GM12865 (cell line): ENCODE measurements at regions not wholly inside any gene's neighbourhood (a gene's known extent, or its start where the extent isn't known, plus 50 kb on each side); places are given as distances from the start of the nearest gene placed in this dataset.

Experiments
- DNase-seq: peaks from one replicate; pipeline ENCODE4 v3.0.0; 2010; ENCODE audit warnings: low read depth
- H3K4me3 ChIP-seq: 2 replicates; pipeline ENCODE4 v1.5.1; 2011; ENCODE audit warnings: mild to moderate bottlenecking, low read depth, low read length, control low read depth
- CTCF ChIP-seq: IDR thresholded peaks from 2 replicates; pipeline ENCODE4 v1.5.1; 2011; ENCODE audit warnings: low read length, control low read depth, low read depth, inconsistent platforms; ENCODE audit not compliant: insufficient read depth; ENCODE audit errors: missing control alignments

- no peak for TF ChIP-seq CTCF
- no peak overlapping the region for H3K4me3 ChIP-seq
- peak; percentile 14 for DNase-seq
These were observed 489.1 kb upstream of the ACVR2A start for GRCh38 chr2:147355706-147356105.

- TF ChIP-seq CTCF: no peak
- no peak overlapping the region for H3K4me3 ChIP-seq
- no peak for DNase-seq
These were observed 491.8 kb upstream of the ACVR2A start for GRCh38 chr2:147353072-147353381.

GRCh38 chr2:147352264-147353071, 492.4 kb upstream of the ACVR2A start:
- H3K4me3 ChIP-seq: no peak overlapping the region
- peak; percentile 84 for DNase-seq
- TF ChIP-seq CTCF: no peak

GRCh38 chr2:147351784-147352183, 493.0 kb upstream of the ACVR2A start:
- H3K4me3 ChIP-seq: no peak overlapping the region
- no peak for TF ChIP-seq CTCF
- no peak for DNase-seq

- H3K4me3 ChIP-seq: no peak overlapping the region
- no peak for DNase-seq
- no peak for TF ChIP-seq CTCF
These were observed 495.8 kb upstream of the ACVR2A start for GRCh38 chr2:147348931-147349555.

- no peak overlapping the region for H3K4me3 ChIP-seq
- TF ChIP-seq CTCF: no peak
- DNase-seq: no peak
These were observed 498.7 kb upstream of the ACVR2A start for GRCh38 chr2:147346142-147346541.

- no peak overlapping the region for H3K4me3 ChIP-seq
- DNase-seq: no peak
- no peak for TF ChIP-seq CTCF
These were observed 499.6 kb upstream of the ACVR2A start for GRCh38 chr2:147345246-147345645.
